GM21447 (cell line): ENCODE measurements at regions not wholly inside any gene's neighbourhood (a gene's known extent, or its start where the extent isn't known, plus 50 kb on each side); places are given as distances from the start of the nearest gene placed in this dataset.

Experiments used
- ATAC-seq: cut with Tn5 transposase; IDR thresholded peaks from one replicate; pipeline ENCODE4 v1.9.1; 2021; ENCODE audit not compliant: unreplicated experiment

GRCh38 chr3:178260887-178261565 lies 275.2 kb upstream of the KCNMB2 start:
- no peak for ATAC-seq

- no peak for ATAC-seq
Measured at GRCh38 chr3:178263236-178263916, 272.9 kb upstream of the KCNMB2 start.

DNA sequence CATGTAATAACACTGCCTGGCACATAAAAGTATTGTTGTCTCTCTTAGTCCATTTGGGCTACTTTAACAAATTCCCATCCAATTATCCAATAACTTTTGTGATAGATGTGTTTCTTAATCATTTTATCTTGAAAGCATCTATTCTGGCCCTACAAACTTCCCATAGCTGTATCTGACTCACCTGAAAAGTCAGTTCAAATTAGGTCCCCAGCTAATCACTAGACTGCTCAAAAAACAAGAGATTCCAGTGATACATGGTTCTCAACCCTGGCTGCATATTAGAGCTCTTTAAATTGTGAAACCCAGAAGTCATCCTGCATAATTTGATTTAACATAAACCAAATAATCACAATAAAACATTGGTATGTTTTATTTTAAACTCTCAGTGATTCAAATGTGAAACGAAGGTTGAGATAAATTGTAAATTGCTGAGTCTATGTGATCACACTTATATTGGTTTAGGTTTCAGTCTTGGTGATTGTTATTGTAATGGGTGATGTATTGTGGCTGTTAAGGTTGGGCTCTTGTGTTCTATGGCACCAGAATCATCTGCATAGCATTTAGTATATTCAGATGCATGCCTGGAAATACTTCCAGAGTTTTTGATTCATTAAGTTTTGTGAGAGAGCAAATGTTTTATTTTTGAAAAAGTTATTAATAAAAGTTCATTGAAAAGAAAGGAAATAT lies 268.9 kb upstream of the KCNMB2 start:
- ATAC-seq: no peak

- ATAC-seq: no peak
Measured at GRCh38 chr3:178270838-178271237, 265.4 kb upstream of the KCNMB2 start.

GRCh38 chr3:178271740-178272387 lies 264.4 kb upstream of the KCNMB2 start:
- ATAC-seq: no peak

DNA sequence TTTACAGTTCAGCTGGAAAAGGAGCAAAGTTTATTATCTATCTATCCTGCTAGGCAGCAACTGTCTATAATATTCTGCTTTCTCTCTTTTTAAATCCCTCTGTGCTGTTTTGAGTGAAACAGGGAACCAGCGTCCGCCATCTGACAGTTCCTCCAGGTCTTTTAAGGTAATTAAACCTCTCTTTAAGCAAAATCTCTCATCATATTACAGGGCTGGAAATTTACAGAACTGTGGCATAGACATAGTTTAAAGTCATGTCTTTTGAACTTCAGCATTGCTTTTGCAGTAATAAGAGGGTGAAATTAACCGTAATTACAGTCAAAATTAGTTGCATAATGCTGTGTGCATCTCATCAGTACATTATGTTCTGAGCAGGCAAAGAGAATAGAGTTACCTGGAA lies 263.4 kb upstream of the KCNMB2 start:
- no peak for ATAC-seq

GRCh38 chr3:178274711-178275110 lies 261.5 kb upstream of the KCNMB2 start:
- no peak for ATAC-seq

DNA sequence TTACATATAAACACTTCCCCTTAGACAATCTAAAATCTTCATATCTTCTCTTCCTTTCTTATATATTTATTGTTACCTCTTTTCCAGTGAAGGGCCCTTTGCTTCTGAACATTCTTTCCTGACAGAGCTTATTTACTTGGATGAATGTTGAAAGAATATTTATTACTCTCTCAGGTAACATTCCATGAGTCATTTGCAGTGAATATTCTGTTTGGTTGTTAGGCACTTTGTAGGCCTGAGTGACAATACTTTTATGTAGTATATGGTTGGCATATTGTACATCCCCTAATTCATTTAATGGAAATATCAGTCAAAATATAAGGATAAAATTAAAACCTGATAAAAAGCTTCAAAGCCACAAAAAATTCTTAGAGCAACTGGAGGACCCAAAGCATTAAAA lies 260.9 kb upstream of the KCNMB2 start:
- ATAC-seq: no peak

DNA sequence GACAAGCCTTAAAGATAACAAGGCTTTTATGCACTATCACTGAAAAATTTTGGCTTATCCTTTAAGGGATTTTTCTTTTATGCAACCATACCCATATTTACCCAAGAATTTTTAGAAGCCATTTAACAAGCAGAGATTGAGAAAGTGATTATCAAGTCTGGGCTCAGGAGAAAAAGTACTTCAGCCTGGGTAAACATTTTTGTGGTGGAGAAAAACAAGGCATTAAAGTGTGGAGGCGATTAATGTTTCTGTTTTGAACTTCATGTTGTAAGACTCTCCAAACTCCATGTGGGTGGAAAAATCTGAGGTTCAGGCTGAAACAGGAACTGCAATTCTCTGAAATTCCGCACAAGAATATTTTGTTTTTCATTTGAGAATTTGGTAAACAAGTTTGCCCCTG lies 260.4 kb upstream of the KCNMB2 start:
- no peak for ATAC-seq

GRCh38 chr3:178277605-178278004 lies 258.6 kb upstream of the KCNMB2 start:
- ATAC-seq: no peak

DNA sequence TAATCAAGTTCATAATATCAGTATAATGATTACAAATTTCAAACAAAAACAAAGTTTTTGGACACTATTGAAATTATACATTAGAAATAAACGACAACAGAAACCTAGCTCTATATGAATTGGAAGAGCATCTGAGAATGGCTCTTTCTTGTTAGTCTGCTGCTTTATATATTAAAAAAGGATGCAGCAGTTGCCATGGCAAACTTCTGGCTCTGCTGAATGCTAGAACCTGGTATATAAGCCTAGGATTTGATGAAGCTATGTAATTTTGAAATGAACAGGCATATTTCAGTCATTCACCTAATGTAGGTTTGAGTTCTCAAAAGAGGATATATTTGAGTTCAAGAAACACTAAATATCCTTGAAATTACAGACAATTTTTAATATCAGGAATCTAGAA lies 252.7 kb upstream of the KCNMB2 start:
- ATAC-seq: no peak

DNA sequence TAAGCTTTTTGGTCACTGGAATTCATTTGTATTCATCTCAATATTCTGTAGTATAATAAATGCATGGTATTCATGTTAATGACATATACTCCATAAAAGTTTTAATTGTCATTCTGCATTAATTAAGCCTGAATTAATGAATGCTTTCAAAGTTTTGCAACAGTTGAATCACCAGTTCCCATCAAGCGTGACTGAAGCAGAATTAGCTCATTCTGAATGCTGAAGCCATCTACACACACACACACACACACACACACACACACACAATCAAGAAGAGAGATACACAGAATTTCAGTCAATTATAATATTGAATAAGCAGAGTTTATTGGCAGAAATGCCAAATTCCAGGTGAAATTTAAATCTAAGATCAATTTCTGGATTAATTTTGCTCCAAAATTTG lies 252.1 kb upstream of the KCNMB2 start:
- ATAC-seq: no peak

- no peak for ATAC-seq
Measured at GRCh38 chr3:178288074-178288473, 248.2 kb upstream of the KCNMB2 start.

DNA sequence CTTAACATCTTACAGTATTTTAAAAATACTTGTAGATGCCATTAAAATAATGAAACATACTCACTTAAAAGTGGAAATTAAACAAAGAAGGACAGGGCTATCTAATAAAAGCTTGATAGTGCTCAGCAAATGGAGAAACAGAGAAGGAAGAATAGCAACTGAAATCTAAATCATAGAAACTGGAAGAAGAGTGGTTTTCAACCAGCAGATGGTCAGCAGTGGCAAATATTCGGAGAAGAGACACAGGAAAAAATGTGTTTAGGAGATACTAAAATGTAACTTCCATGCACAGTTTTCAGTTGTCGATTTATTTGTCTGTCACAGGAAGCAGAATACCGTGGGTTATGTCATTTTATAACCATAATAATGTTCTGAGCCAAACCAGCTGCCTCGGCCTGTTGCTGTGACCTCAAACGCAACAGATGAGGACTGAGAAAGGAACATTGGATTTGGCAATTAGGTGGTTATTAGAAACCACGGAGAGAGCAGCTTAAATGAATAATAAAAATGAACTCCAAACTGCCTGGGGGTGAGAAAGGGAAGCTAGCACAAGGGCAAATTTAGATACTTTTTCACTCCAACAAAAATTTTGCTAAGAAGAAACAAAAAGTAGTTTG lies 246.6 kb upstream of the KCNMB2 start:
- no peak for ATAC-seq

DNA sequence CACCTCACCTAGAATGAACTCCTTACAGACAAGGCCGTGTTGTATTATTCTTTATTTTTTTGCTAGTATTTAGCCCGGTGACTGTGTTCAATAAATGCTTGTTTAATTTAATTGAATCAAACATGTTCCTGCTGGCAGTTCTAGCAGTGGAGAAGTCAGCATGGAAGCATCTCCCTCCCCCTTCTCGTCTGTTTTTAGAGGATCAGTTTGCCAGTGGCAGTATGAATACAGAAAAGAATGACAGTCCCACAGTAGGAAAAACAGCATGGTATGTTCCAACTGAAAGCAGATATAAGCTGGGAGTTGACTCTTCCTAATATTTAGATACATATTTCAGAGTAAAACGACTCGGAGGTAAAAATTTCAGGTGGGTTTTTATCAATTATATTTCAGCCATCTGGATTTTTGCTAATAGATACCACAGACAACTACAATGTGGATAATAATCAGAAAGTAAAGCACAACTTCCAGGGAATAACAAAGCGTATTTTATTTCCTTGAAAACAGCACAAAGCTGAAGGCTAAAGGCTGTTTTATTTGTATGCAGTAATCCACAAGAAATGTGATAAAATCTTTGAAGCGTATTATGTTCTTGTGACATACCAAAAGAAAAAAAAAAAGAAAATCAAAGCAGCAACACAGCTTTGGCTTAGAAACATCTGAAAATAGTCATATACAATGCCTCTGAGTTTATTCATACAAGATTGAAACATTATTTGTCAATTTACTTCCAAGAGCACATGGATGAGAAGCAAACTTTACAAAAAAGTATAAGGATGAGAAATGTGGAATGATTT lies 244.5 kb upstream of the KCNMB2 start:
- no peak for ATAC-seq

DNA sequence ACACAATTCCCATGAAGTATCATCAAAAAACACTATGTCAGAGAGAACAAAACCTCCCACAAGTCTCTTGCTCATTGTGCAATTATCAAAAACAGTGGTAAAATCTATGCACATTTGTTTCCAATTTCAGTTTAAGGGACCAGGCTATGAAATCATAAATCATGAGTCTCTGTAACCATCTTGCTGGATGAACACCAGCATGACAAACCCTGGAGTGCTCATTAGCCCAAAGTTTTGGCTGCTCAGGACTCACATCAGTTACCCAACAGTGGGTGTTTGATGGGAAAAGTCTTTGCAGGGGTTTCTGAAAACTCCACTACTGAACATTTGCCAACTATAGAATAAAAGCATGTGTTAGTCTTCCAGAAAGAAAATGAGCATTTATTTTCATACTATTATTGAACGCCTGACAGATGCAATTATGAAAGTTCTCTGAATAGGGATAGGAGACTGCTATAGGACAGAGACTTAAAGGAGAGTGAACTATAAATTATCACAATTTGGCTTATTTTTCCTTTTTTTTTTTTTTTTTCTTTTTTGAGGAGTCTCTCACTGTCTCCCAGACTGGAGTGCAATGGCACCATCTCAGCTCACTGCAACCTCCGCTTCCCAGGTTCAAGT lies 240.8 kb upstream of the KCNMB2 start:
- ATAC-seq: no peak

DNA sequence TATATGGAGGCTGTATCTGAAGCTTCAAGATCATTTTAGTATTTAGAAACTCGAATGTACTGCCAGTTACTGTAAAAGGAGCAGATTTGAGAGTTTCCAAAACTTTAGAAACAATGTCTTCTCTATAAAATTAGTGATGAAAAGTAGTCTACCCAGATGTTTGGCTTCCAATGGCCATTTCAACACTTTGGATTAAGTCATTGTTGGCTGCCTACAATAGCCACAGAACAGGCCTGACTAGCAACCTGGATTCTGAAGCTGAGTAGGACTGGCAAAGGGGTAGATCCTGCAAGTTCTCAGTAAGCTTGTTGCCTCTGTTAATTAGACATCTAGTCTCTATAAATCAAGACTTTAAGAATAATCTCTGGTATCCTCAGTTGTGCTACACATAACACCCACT lies 239.0 kb upstream of the KCNMB2 start:
- no peak for ATAC-seq

DNA sequence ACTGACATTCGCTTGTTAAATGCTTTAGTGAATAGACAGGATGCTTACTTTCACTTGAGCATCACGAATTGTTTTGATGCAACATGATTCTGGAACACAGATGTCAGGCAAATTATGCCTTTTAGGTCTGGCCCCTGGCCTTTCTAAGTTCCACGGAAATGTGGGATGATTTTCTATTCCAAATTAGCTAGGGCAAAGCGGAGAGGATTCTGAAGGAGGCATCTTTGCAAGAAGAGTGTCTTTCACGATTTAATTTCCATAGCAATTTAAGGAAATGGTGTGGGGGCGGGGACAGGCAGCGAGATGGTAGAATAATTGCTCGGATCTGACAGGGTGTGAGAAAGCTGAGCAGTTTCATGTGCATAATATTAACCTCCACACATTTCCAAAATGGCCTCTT lies 238.5 kb upstream of the KCNMB2 start:
- ATAC-seq: no peak

- ATAC-seq: no peak
Measured at GRCh38 chr3:178300441-178300959, 235.7 kb upstream of the KCNMB2 start.
